ENCODE measurements at regions not wholly inside any gene's neighbourhood (a gene's known extent, or its start where the extent isn't known, plus 50 kb on each side); places are given as distances from the start of the nearest gene placed in this dataset.

DNA sequence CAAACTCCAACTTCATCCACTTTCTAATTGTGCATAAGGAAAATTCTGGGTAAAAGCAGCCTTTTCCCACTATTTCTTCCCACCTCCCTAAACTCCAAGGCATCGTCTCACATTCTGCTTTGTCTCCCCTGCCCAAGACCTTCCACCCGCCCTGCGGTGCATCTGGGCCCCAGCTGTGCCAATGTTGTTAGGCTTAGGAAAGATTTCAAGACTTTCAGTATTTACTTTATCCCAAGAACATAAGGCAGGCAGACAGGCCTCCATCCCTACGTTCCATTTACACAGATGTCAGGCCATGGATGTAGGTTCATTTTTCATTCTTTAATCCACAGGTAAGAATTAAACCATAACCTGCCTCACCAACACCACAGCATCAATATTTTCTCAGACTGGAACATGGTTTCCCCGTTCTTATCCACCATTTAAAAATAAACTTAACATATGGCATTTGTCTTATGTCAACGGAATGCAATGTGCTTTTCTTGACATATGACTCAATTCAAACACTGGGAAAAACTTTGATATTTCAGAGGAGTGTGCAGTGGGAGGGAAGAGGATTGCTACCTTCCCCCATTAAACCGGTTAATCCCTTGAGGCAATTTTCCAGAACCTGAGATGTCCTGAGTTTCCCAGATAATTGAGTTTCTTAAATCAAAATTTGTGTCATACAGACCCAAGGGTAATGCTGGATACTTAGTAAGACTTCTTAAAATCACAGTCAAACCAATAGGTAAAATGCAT lies 238.0 kb upstream of the LRIG1 start:
- Histone ChIP-seq H3K9me3 (ENCODE audit: control insufficient read depth in 2 of 3, insufficient read depth in 1 of 3, low read length in 3 of 3) (no peaks in the 10 kb centered on the region), H3K27me3 (ENCODE audit: control insufficient read depth, insufficient read depth, low read length) (no peaks in the 10 kb centered on the region), H3K9ac (ENCODE audit: low read length in 3 of 3) (no peak overlapping the region), H3K4me3 (ENCODE audit: low read length in 3 of 3) (no peak overlapping the region), H3K36me3 (ENCODE audit: control insufficient read depth in 2 of 3, insufficient read depth in 3 of 3, low read length in 3 of 3) (no peaks in the 10 kb centered on the region), H3K27ac (ENCODE audit: low read depth in 2 of 2, low read length in 2 of 2) (no peak overlapping the region), H3K4me1 (ENCODE audit: control insufficient read depth in 2 of 3, insufficient read depth in 2 of 3, low read depth in 1 of 3, low read length in 3 of 3) (no peaks in the 10 kb centered on the region)
- intact Hi-C loops (cut with DNase I): no loop called here
- no peak for TF ChIP-seq CTCF (IDR thresholded peaks at IDR 0.05; ENCODE audit: borderline replicate concordance, extremely low read depth, insufficient read depth)
- DNase-seq: no peak
- FAIRE-seq: no peak

DNA sequence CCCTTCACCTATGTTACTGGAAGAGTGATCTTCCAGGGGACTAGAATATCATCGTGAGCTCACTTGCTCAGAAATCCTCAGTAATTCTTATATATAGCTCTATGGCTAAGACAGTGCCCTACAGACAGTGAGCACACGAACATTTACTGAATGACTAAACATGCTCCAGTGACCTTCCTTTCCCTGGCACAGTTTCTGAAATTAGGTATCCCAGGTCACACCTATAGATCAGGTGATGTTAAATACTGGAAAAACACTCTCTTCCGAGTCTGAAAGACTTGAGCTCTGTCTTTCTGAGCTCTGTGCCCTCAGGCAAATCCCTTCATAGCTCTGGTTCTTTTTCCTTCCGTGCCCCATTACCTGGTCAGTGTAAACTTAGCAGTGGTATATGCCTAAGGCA lies 239.4 kb upstream of the LRIG1 start:
- no peak for TF ChIP-seq CTCF (IDR thresholded peaks at IDR 0.05; ENCODE audit: borderline replicate concordance, extremely low read depth, insufficient read depth)
- no peaks in the 10 kb centered on the region for H3K9me3 ChIP-seq (ENCODE audit: control insufficient read depth in 2 of 3, insufficient read depth in 1 of 3, low read length in 3 of 3)
- H3K27ac ChIP-seq (ENCODE audit: low read depth in 2 of 2, low read length in 2 of 2): no peak overlapping the region
- H3K4me3 ChIP-seq (ENCODE audit: low read length in 3 of 3): no peak overlapping the region
- intact Hi-C loops (cut with DNase I): no loop called here
- no peak for DNase-seq
- H3K36me3 ChIP-seq (ENCODE audit: control insufficient read depth in 2 of 3, insufficient read depth in 3 of 3, low read length in 3 of 3): no peaks in the 10 kb centered on the region
- FAIRE-seq: no peak
- no peak overlapping the region for H3K9ac ChIP-seq (ENCODE audit: low read length in 3 of 3)
- no peaks in the 10 kb centered on the region for H3K4me1 ChIP-seq (ENCODE audit: control insufficient read depth in 2 of 3, insufficient read depth in 2 of 3, low read depth in 1 of 3, low read length in 3 of 3)
- no peaks in the 10 kb centered on the region for H3K27me3 ChIP-seq (ENCODE audit: control insufficient read depth, insufficient read depth, low read length)

DNA sequence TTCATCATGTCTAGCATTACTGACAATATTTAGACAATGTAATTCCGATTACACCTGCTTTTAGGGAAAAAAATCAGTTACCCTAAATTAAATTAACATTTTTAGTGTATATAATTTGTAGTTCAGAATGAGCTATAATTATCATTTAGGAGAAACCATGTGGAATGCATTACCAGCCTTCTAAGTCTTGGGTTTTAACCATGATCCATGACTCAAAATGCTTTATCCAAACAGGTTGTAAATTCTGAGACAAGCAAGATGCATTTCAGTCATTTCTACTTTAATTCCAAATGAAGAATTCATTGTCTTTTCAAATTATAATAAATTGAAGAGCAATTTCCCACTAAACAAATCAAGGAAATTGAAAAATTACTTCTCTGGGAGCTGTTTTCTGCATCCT lies 243.7 kb upstream of the LRIG1 start:
- Histone ChIP-seq H3K36me3 (ENCODE audit: control insufficient read depth in 2 of 3, insufficient read depth in 3 of 3, low read length in 3 of 3) (no peaks in the 10 kb centered on the region), H3K27ac (ENCODE audit: low read depth in 2 of 2, low read length in 2 of 2) (no peak overlapping the region), H3K9me3 (ENCODE audit: control insufficient read depth in 2 of 3, insufficient read depth in 1 of 3, low read length in 3 of 3) (no peaks in the 10 kb centered on the region), H3K4me1 (ENCODE audit: control insufficient read depth in 2 of 3, insufficient read depth in 2 of 3, low read depth in 1 of 3, low read length in 3 of 3) (no peaks in the 10 kb centered on the region), H3K27me3 (ENCODE audit: control insufficient read depth, insufficient read depth, low read length) (no peaks in the 10 kb centered on the region), H3K9ac (ENCODE audit: low read length in 3 of 3) (no peak overlapping the region), H3K4me3 (ENCODE audit: low read length in 3 of 3) (no peak overlapping the region)
- no peak for TF ChIP-seq CTCF (IDR thresholded peaks at IDR 0.05; ENCODE audit: borderline replicate concordance, extremely low read depth, insufficient read depth)
- intact Hi-C loops (cut with DNase I): no loop called here
- DNase-seq (no peak), FAIRE-seq (no peak)

DNA sequence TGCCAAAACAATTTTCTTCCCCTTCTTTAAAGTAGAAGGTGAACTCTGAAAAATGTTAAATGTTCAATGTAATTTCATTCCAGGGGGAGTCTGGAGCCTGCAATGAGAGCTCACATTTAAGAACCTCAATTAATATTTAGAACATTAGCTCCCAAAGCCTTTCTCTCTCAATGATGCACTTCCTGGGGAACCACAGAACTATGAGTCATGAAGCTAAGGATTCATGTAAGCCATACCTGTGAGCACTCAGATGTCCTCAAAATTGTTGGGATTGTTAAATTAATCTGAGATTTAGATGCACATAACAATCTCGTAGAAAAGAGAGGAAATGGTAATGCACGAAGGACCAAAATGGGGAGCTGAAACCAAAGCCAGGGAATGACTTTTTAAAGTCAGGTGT lies 244.2 kb upstream of the LRIG1 start:
- Histone ChIP-seq H3K4me3 (ENCODE audit: low read length in 3 of 3) (no peak overlapping the region), H3K27me3 (ENCODE audit: control insufficient read depth, insufficient read depth, low read length) (no peaks in the 10 kb centered on the region), H3K9ac (ENCODE audit: low read length in 3 of 3) (no peak overlapping the region), H3K27ac (ENCODE audit: low read depth in 2 of 2, low read length in 2 of 2) (no peak overlapping the region), H3K9me3 (ENCODE audit: control insufficient read depth in 2 of 3, insufficient read depth in 1 of 3, low read length in 3 of 3) (no peaks in the 10 kb centered on the region), H3K36me3 (ENCODE audit: control insufficient read depth in 2 of 3, insufficient read depth in 3 of 3, low read length in 3 of 3) (no peaks in the 10 kb centered on the region), H3K4me1 (ENCODE audit: control insufficient read depth in 2 of 3, insufficient read depth in 2 of 3, low read depth in 1 of 3, low read length in 3 of 3) (no peaks in the 10 kb centered on the region)
- TF ChIP-seq CTCF (IDR thresholded peaks at IDR 0.05; ENCODE audit: borderline replicate concordance, extremely low read depth, insufficient read depth): no peak
- FAIRE-seq: no peak
- intact Hi-C loops (cut with DNase I): no loop called here
- no peak for DNase-seq

Data from kidney (tissue), 13 donors.